ENCODE measurements at regions not wholly inside any gene's neighbourhood (a gene's known extent, or its start where the extent isn't known, plus 50 kb on each side); places are given as distances from the start of the nearest gene placed in this dataset.

GRCh38 chr18:11553098-11553940 lies 56.1 kb upstream of the SLC35G4 start:
- H3K4me3 ChIP-seq (ENCODE audit: low read depth, low read length): no peak overlapping the region
- peak; percentile 83 for TF ChIP-seq CTCF (IDR thresholded peaks at IDR 0.05; ENCODE audit: borderline replicate concordance, insufficient read depth, low read depth, low read length)

GRCh38 chr18:11548916-11549551 lies 60.4 kb upstream of the SLC35G4 start:
- peak; percentile 9; the same call in 1 of the 2 replicates for TF ChIP-seq CTCF (IDR thresholded peaks at IDR 0.05; ENCODE audit: borderline replicate concordance, insufficient read depth, low read depth, low read length)
- no peak overlapping the region for H3K4me3 ChIP-seq (ENCODE audit: low read depth, low read length)

- H3K4me3 ChIP-seq (ENCODE audit: low read depth, low read length): no peak overlapping the region
- TF ChIP-seq CTCF (IDR thresholded peaks at IDR 0.05; ENCODE audit: borderline replicate concordance, insufficient read depth, low read depth, low read length): no peak
These were observed 61.0 kb upstream of the SLC35G4 start for GRCh38 chr18:11548396-11548795.

GRCh38 chr18:11544060-11544633 lies 65.2 kb upstream of the SLC35G4 start:
- no peak overlapping the region for H3K4me3 ChIP-seq (ENCODE audit: low read depth, low read length)
- no peak for TF ChIP-seq CTCF (IDR thresholded peaks at IDR 0.05; ENCODE audit: borderline replicate concordance, insufficient read depth, low read depth, low read length)

- no peak for TF ChIP-seq CTCF (IDR thresholded peaks at IDR 0.05; ENCODE audit: borderline replicate concordance, insufficient read depth, low read depth, low read length)
These were observed 68.2 kb upstream of the SLC35G4 start for GRCh38 chr18:11541179-11541578.

GRCh38 chr18:11533942-11534496 lies 75.4 kb upstream of the SLC35G4 start:
- no peak for TF ChIP-seq CTCF (IDR thresholded peaks at IDR 0.05; ENCODE audit: borderline replicate concordance, insufficient read depth, low read depth, low read length)
- H3K4me3 ChIP-seq (ENCODE audit: low read depth, low read length): peak overlapping the region; percentile 5

More at GRCh38 chr18:11541179-11541578, 68.2 kb upstream of the SLC35G4 start:
- H3K4me3 ChIP-seq (ENCODE audit: low read depth, low read length): no peak overlapping the region

Measured in GM12875 (cell line).